H9 (cell line): ENCODE measurements at regions not wholly inside any gene's neighbourhood (a gene's known extent, or its start where the extent isn't known, plus 50 kb on each side); places are given as distances from the start of the nearest gene placed in this dataset.

Experiments used
- DNase-seq: peaks from one replicate; pipeline ENCODE4 v3.0.0-alpha.2; 2017
- H2AFZ ChIP-seq: one replicate; pipeline ENCODE4 v1.6.1; 2013; ENCODE audit warnings: mild to moderate bottlenecking, low read length, control low read depth, moderate library complexity
- H2AK5ac ChIP-seq: 2 replicates; pipeline ENCODE4 v1.6.1; 2013; ENCODE audit warnings: low read length, control low read depth, mixed read lengths; ENCODE audit not compliant: insufficient read length
- H2BK120ac ChIP-seq: one replicate; pipeline ENCODE4 v1.6.1; 2013; ENCODE audit warnings: low read depth, mild to moderate bottlenecking, low read length, control low read depth, inconsistent platforms; ENCODE audit not compliant: poor library complexity, severe bottlenecking
- H2BK12ac ChIP-seq: 2 replicates; pipeline ENCODE4 v1.6.1; 2013; ENCODE audit warnings: low read length, control low read depth, mixed read lengths, low read depth; ENCODE audit not compliant: insufficient read length
- H2BK15ac ChIP-seq: 2 replicates; pipeline ENCODE4 v1.6.1; 2013; ENCODE audit warnings: low read depth, low read length, control low read depth
- H2BK20ac ChIP-seq: one replicate; pipeline ENCODE4 v1.6.1; 2013; ENCODE audit warnings: low read depth, mild to moderate bottlenecking, low read length, control low read depth, inconsistent platforms; ENCODE audit not compliant: poor library complexity, severe bottlenecking
- H2BK5ac ChIP-seq: 2 replicates; pipeline ENCODE4 v1.6.1; 2013; ENCODE audit warnings: low read length, control low read depth, mixed read lengths; ENCODE audit not compliant: insufficient read length
- H3K14ac ChIP-seq: 2 replicates; pipeline ENCODE4 v1.6.1; 2013; ENCODE audit warnings: low read length, control low read depth; ENCODE audit not compliant: insufficient read depth
- H3K18ac ChIP-seq: 2 replicates; pipeline ENCODE4 v1.6.1; 2013; ENCODE audit warnings: low read depth, mild to moderate bottlenecking, mixed read lengths, low read length, control low read depth; ENCODE audit not compliant: insufficient read length
- H3K23ac ChIP-seq: 2 replicates; pipeline ENCODE4 v1.6.1; 2013; ENCODE audit warnings: low read length, control low read depth, mixed read lengths, low read depth; ENCODE audit not compliant: insufficient read length
- H3K23me2 ChIP-seq: 2 replicates; pipeline ENCODE4 v1.6.1; 2013; ENCODE audit warnings: low read depth, mild to moderate bottlenecking, mixed read lengths, low read length, control low read depth; ENCODE audit not compliant: insufficient read length, poor library complexity, severe bottlenecking
- H3K27ac ChIP-seq: 2 replicates; pipeline ENCODE4 v1.5.1; 2013; ENCODE audit warnings: low read length, control low read depth, mixed read lengths, low read depth; ENCODE audit not compliant: insufficient read length
- H3K27me3 ChIP-seq: 2 replicates; pipeline ENCODE4 v1.6.1; 2013; ENCODE audit warnings: low read length, control low read depth, inconsistent platforms; ENCODE audit not compliant: insufficient read depth
- H3K4ac ChIP-seq: 2 replicates; pipeline ENCODE4 v1.6.1; 2013; ENCODE audit warnings: low read depth, mild to moderate bottlenecking, control low read depth, inconsistent platforms, low read length, moderate library complexity
- H3K4me1 ChIP-seq: 2 replicates; pipeline ENCODE4 v1.6.1; 2013; ENCODE audit warnings: low read length, control low read depth, inconsistent platforms; ENCODE audit not compliant: insufficient read depth
- H3K4me2 ChIP-seq: 2 replicates; pipeline ENCODE4 v1.6.1; 2013; ENCODE audit warnings: low read length, control low read depth, mixed read lengths; ENCODE audit not compliant: insufficient read length, insufficient read depth
- H3K56ac ChIP-seq: 2 replicates; pipeline ENCODE4 v1.6.1; 2013; ENCODE audit warnings: low read depth, mild to moderate bottlenecking, mixed read lengths, low read length, control low read depth; ENCODE audit not compliant: insufficient read length
- H3K79me1 ChIP-seq: 2 replicates; pipeline ENCODE4 v1.6.1; 2013; ENCODE audit warnings: low read depth, mild to moderate bottlenecking, moderate library complexity, low read length, control low read depth, inconsistent platforms; ENCODE audit not compliant: insufficient read depth, poor library complexity, severe bottlenecking
- H3K79me2 ChIP-seq: 2 replicates; pipeline ENCODE4 v1.6.1; 2013; ENCODE audit warnings: low read length, control low read depth, inconsistent platforms; ENCODE audit not compliant: insufficient read depth
- H3K9ac ChIP-seq: 2 replicates; pipeline ENCODE4 v1.6.1; 2013; ENCODE audit warnings: low read length, control low read depth, mixed read lengths; ENCODE audit not compliant: insufficient read length; ENCODE audit errors: extremely low read depth
- H3K9me3 ChIP-seq: one replicate; pipeline ENCODE4 v1.6.1; 2013; ENCODE audit warnings: low read depth, low read length, inconsistent platforms; ENCODE audit not compliant: control insufficient read depth
- H3T11ph ChIP-seq: one replicate; pipeline ENCODE4 v1.6.1; 2013; ENCODE audit warnings: mild to moderate bottlenecking, low read length, control low read depth, inconsistent platforms
- H4K20me1 ChIP-seq: one replicate; pipeline ENCODE4 v1.6.1; 2013; ENCODE audit not compliant: control insufficient read depth, insufficient read length, insufficient read depth
- H4K5ac ChIP-seq: 2 replicates; pipeline ENCODE4 v1.6.1; 2013; ENCODE audit warnings: low read depth, mild to moderate bottlenecking, mixed read lengths, low read length, control low read depth; ENCODE audit not compliant: insufficient read length
- H4K8ac ChIP-seq: replicated peaks from 2 replicates; pipeline ENCODE4 v1.6.1; 2013; ENCODE audit warnings: low read length, control low read depth, mixed read lengths, low read depth; ENCODE audit not compliant: insufficient read length
- H4K91ac ChIP-seq: 2 replicates; pipeline ENCODE4 v1.6.1; 2013; ENCODE audit warnings: low read depth, mild to moderate bottlenecking, moderate library complexity, mixed read lengths, low read length, control low read depth; ENCODE audit not compliant: insufficient read length
- H3K27ac Mint-ChIP-seq, 3 experiments: 2 replicates in 2 of 3; 3 replicates in 1 of 3; pipeline ENCODE4 v1.8.0; 2020 to 2021; ENCODE audit warnings: mixed read lengths in 3 of 3, mild to moderate bottlenecking in 1 of 3, moderate library complexity in 1 of 3
- H3K27me3 Mint-ChIP-seq: 2 replicates; pipeline ENCODE4 v1.8.0; 2021; ENCODE audit warnings: low read depth, mild to moderate bottlenecking, moderate library complexity, mixed read lengths
- H3K36me3 Mint-ChIP-seq, 3 experiments: 2 replicates in 2 of 3; 3 replicates in 1 of 3; pipeline ENCODE4 v1.8.0; 2020 to 2021; ENCODE audit warnings: low read depth in 3 of 3, mixed read lengths in 3 of 3; ENCODE audit not compliant: insufficient read depth in 1 of 3
- H3K4me1 Mint-ChIP-seq, 2 experiments: 2 replicates each; pipeline ENCODE4 v1.8.0; 2020; ENCODE audit warnings: mixed read lengths in 2 of 2
- H3K4me3 Mint-ChIP-seq, 2 experiments: 2 replicates in 1 of 2; 3 replicates in 1 of 2; pipeline ENCODE4 v1.8.0; 2020 to 2021; ENCODE audit warnings: mild to moderate bottlenecking in 2 of 2, mixed read lengths in 2 of 2, moderate library complexity in 1 of 2
- H3K9me3 Mint-ChIP-seq, 2 experiments: 2 replicates in 1 of 2; 3 replicates in 1 of 2; pipeline ENCODE4 v1.8.0; 2020; ENCODE audit warnings: mild to moderate bottlenecking in 2 of 2, mixed read lengths in 2 of 2, moderate library complexity in 1 of 2
- WGBS: extraction: QIAGEN DNeasy Blood & Tissue Kit; methylation state at CpG from one replicate; pipeline ENCODE4 v1.1.7; 2013; ENCODE audit warnings: missing lambda C conversion rate, low lambda C conversion rate, mixed read lengths; ENCODE audit not compliant: insufficient read length; ENCODE audit errors: extremely low coverage; 5-methylcytosine and 5-hydroxymethylcytosine counted together
- TF ChIP-seq, protein P1 (sequence below): fragments of 200-600 bp; sonication (generic); conservative IDR thresholded peaks from 3 replicates; pipeline ENCODE4 v1.8.0; 2021; ENCODE audit warnings: antibody characterized with exemption, mild to moderate bottlenecking

DNA sequence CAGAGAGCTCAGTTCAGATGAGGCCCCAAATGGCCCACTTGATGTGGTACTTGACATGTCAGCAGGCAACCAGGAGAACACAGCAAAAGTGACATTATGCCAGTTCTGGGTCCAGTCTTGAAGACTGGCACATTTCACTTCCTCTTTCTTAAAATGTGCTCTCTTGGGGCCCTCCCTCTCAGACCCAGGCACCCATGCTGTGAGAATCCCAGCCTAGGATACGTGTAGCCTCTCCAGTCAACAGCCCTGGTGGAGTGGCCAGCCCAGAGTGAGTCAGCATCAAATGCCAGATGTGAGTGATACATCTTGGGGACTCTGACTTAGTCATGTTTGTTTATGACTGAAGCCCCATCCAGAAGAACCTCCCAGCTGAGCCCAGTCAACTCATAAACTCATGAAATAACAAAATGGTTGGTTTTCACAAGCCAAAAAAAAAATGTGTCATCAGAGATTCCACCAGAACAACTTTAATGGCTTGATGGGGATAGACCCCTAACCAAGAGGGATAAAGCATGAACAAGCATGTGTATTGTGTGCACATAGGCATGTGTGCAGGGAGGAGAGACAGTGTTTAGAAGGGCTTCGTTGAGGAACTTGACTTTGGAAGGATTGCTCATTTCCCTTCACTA, 82.5 kb upstream of the TNRC6C start:
- Mint-ChIP-seq H3K4me3 (no peak overlapping the region), H3K36me3 (peaks cover 3 to 11% (median 5%) of the 10 kb centered on the region in 3 experiments), H3K9me3 (peaks cover 12 to 15% of the 10 kb centered on the region in 2 experiments), H3K4me1 (peaks cover 0 to 11% of the 10 kb centered on the region in 2 experiments; a peak in 2 of 4 replicates), H3K27ac (no peak overlapping the region), H3K27me3 (peaks cover 7% of the 10 kb centered on the region)
- no peaks in the 10 kb centered on the region; the same call in 1 of the 2 replicates for H3K27me3 ChIP-seq
- H3K79me2 ChIP-seq = no peaks in the 10 kb centered on the region
- no peaks in the 10 kb centered on the region for H3K79me1 ChIP-seq
- no peak overlapping the region for H3K14ac ChIP-seq
- H4K5ac ChIP-seq = no peak overlapping the region
- no peak overlapping the region for H2BK5ac ChIP-seq
- H3K23ac ChIP-seq = no peak overlapping the region
- no peak overlapping the region for H2BK20ac ChIP-seq
- H3K4me2 ChIP-seq = no peak overlapping the region
- H2AFZ ChIP-seq = no peak overlapping the region
- H3K27ac ChIP-seq = no peak overlapping the region
- no peaks in the 10 kb centered on the region for H4K20me1 ChIP-seq
- no peak overlapping the region for H2AK5ac ChIP-seq
- no peak overlapping the region for H2BK120ac ChIP-seq
- TF ChIP-seq, protein P1, sequence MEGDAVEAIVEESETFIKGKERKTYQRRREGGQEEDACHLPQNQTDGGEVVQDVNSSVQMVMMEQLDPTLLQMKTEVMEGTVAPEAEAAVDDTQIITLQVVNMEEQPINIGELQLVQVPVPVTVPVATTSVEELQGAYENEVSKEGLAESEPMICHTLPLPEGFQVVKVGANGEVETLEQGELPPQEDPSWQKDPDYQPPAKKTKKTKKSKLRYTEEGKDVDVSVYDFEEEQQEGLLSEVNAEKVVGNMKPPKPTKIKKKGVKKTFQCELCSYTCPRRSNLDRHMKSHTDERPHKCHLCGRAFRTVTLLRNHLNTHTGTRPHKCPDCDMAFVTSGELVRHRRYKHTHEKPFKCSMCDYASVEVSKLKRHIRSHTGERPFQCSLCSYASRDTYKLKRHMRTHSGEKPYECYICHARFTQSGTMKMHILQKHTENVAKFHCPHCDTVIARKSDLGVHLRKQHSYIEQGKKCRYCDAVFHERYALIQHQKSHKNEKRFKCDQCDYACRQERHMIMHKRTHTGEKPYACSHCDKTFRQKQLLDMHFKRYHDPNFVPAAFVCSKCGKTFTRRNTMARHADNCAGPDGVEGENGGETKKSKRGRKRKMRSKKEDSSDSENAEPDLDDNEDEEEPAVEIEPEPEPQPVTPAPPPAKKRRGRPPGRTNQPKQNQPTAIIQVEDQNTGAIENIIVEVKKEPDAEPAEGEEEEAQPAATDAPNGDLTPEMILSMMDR = no peak
- H3K9ac ChIP-seq = no peak overlapping the region
- H3T11ph ChIP-seq = no peak overlapping the region
- H3K9me3 ChIP-seq = no peaks in the 10 kb centered on the region
- no peak overlapping the region for H4K91ac ChIP-seq
- no peaks in the 10 kb centered on the region for H3K4me1 ChIP-seq
- no peak for DNase-seq
- no peaks in the 10 kb centered on the region for H3K23me2 ChIP-seq
- no peak overlapping the region for H4K8ac ChIP-seq
- no CpG with 5 or more reads among the region's 2 CpGs for WGBS
- no peak overlapping the region for H3K56ac ChIP-seq
- H2BK15ac ChIP-seq = no peak overlapping the region
- H2BK12ac ChIP-seq = no peak overlapping the region
- H3K18ac ChIP-seq = no peak overlapping the region
- no peak overlapping the region for H3K4ac ChIP-seq
